ENCODE measurements at regions not wholly inside any gene's neighbourhood (a gene's known extent, or its start where the extent isn't known, plus 50 kb on each side); places are given as distances from the start of the nearest gene placed in this dataset.
A peak's percentile ranks its signal among the peaks of the same experiment; 100 is the strongest.
"Not testable (repeated sequence)": the region's sequence is repeated elsewhere in the genome, so short reads cannot be mapped to it uniquely, and the experiment has no call there.

DNA sequence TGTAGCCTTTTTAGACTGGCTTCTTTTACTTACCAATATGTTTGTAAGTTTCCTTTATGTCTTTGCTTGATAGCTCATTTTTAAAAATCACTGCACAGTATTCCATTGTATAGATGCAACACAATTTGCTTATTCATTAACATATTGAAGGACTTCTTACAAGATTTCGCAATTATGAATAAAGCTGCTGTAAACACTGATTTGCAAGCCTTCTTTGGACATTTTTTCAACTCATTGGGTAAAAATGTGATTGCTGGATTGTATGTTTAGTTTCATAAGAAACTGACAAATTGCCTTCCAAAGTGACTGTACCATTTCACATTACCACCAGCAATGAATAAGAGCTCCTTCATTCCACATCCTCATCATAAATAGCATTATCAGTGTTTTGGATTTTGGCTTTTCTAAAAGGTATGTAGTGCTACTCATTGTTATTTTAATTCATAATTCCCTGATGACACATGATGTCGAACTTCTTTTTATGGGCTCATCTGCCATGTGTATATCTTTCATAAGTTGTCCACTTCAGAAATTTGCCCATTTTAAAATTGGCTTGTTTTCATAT, 80.7 kb downstream of the TFAP2B start:
- Histone ChIP-seq H3K27me3 (ENCODE audit: control insufficient read depth, insufficient read depth, low read length) (no peaks in the 10 kb centered on the region), H3K36me3 (ENCODE audit: control insufficient read depth, insufficient read depth, low read length) (no peaks in the 10 kb centered on the region), H3K4me1 (ENCODE audit: control insufficient read depth, insufficient read depth, low read length) (no peaks in the 10 kb centered on the region), H3K9me3 (replicated peaks; ENCODE audit: control insufficient read depth, low read depth, low read length) (no peaks in the 10 kb centered on the region), H3K27ac (ENCODE audit: low read length) (no peak overlapping the region), H3K4me3 (ENCODE audit: low read length) (no peak overlapping the region)
- no CpG with 5 or more reads among the region's 2 CpGs for WGBS (ENCODE audit: insufficient coverage)
- DNase-seq, result no peak

DNA sequence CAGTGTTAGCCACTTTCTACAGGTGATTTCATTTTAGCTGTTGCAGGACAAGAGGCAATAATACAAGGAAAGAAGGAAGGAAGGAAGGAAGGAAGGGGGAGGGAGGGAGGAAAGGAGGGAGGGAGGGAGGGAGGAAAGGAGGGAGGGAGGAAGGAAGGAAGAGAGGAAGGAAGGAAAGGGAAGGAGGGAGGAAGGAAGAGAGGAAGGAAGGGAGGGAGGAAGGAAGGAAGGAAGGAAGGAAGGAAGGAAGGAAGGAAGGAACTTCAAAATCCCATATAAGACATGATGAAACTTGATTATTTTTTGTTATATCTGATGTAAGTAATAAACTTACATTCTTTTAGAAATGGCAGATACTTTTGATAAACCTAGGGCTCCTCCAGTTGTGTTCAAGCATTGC, 83.6 kb downstream of the TFAP2B start:
- Histone ChIP-seq H3K4me1 (ENCODE audit: control insufficient read depth, insufficient read depth, low read length) (no peaks in the 10 kb centered on the region), H3K27ac (ENCODE audit: low read length) (no peak overlapping the region), H3K36me3 (ENCODE audit: control insufficient read depth, insufficient read depth, low read length) (no peaks in the 10 kb centered on the region), H3K4me3 (ENCODE audit: low read length) (no peak overlapping the region), H3K9me3 (replicated peaks; ENCODE audit: control insufficient read depth, low read depth, low read length) (no peaks in the 10 kb centered on the region), H3K27me3 (ENCODE audit: control insufficient read depth, insufficient read depth, low read length) (no peaks in the 10 kb centered on the region)
- no peak for DNase-seq

GRCh38 chr6:50905297-50905696, 86.6 kb downstream of the TFAP2B start:
- Histone ChIP-seq H3K27me3 (ENCODE audit: control insufficient read depth, insufficient read depth, low read length) (no peaks in the 10 kb centered on the region), H3K36me3 (ENCODE audit: control insufficient read depth, insufficient read depth, low read length) (no peaks in the 10 kb centered on the region), H3K27ac (ENCODE audit: low read length) (no peak overlapping the region), H3K4me1 (ENCODE audit: control insufficient read depth, insufficient read depth, low read length) (no peaks in the 10 kb centered on the region), H3K9me3 (replicated peaks; ENCODE audit: control insufficient read depth, low read depth, low read length) (no peaks in the 10 kb centered on the region), H3K4me3 (ENCODE audit: low read length) (no peak overlapping the region)
- WGBS (ENCODE audit: insufficient coverage), result 92% methylated on average over 2 of the region's 5 CpGs
- no peak for DNase-seq

- no peaks in the 10 kb centered on the region for H3K36me3 ChIP-seq (ENCODE audit: control insufficient read depth, insufficient read depth, low read length)
- no peaks in the 10 kb centered on the region for H3K27me3 ChIP-seq (ENCODE audit: control insufficient read depth, insufficient read depth, low read length)
- no peaks in the 10 kb centered on the region for H3K4me1 ChIP-seq (ENCODE audit: control insufficient read depth, insufficient read depth, low read length)
- no peak overlapping the region for H3K4me3 ChIP-seq (ENCODE audit: low read length)
- H3K9me3 ChIP-seq (replicated peaks; ENCODE audit: control insufficient read depth, low read depth, low read length), result no peaks in the 10 kb centered on the region
- no peak for DNase-seq
- no peak overlapping the region for H3K27ac ChIP-seq (ENCODE audit: low read length)
These were observed 88.9 kb downstream of the TFAP2B start for GRCh38 chr6:50907565-50907964.

DNA sequence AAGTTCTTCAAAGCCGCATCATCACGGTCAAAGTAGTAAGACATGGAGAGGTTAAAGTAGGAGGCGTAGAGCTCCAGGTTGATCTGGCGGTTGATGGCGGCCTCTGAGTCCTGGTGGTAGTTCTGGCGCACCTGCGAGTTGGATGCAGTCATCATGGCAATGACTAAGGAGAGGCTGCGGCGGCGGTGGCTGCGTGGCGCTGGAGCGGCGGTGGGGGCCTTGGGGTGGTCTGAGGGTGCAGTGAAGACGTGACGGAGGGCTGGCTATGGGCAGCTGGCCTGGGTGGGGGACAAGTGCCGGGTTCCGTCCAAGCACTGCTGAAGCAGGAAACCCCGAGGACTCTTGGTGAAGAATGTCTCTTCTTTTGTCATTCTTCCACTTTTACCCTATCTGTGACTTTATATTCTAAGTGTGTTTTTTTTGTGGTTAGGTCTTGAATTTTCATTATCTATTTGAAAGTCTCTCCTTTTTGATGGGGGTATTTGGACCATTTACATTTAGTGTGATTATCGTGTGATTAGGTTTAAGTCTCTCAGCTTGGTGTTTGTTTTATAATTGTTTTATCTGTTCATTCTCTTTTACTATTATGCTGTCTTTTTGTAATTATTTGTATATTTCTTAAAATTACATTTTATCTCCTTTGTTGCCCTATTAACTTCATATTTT, 94.6 kb downstream of the TFAP2B start:
- Histone ChIP-seq H3K27me3 (ENCODE audit: control insufficient read depth, insufficient read depth, low read length) (no peaks in the 10 kb centered on the region), H3K27ac (ENCODE audit: low read length) (no peak overlapping the region), H3K36me3 (ENCODE audit: control insufficient read depth, insufficient read depth, low read length) (no peaks in the 10 kb centered on the region), H3K4me3 (ENCODE audit: low read length) (no peak overlapping the region), H3K9me3 (replicated peaks; ENCODE audit: control insufficient read depth, low read depth, low read length) (peaks cover 3% of the 10 kb centered on the region), H3K4me1 (ENCODE audit: control insufficient read depth, insufficient read depth, low read length) (no peaks in the 10 kb centered on the region)
- WGBS (ENCODE audit: insufficient coverage), result 96% methylated on average over 16 of the region's 20 CpGs
- DNase-seq, result no peak

GRCh38 chr6:50921378-50921777, 102.7 kb downstream of the TFAP2B start:
- DNase-seq; H3K9me3 ChIP-seq (replicated peaks; ENCODE audit: control insufficient read depth, low read depth, low read length); H3K4me1 ChIP-seq (ENCODE audit: control insufficient read depth, insufficient read depth, low read length); H3K4me3 ChIP-seq (ENCODE audit: low read length); H3K36me3 ChIP-seq (ENCODE audit: control insufficient read depth, insufficient read depth, low read length); H3K27ac ChIP-seq (ENCODE audit: low read length); H3K27me3 ChIP-seq (ENCODE audit: control insufficient read depth, insufficient read depth, low read length): not testable (repeated sequence)
- WGBS (ENCODE audit: insufficient coverage), result 93% methylated on average over 6 of the region's 7 CpGs

GRCh38 chr6:50921968-50922367, 103.3 kb downstream of the TFAP2B start:
- no CpG with 5 or more reads among the region's 4 CpGs for WGBS (ENCODE audit: insufficient coverage)
- no peak for DNase-seq
- Histone ChIP-seq H3K4me3 (ENCODE audit: low read length) (no peak overlapping the region), H3K4me1 (ENCODE audit: control insufficient read depth, insufficient read depth, low read length) (no peaks in the 10 kb centered on the region), H3K9me3 (replicated peaks; ENCODE audit: control insufficient read depth, low read depth, low read length) (no peaks in the 10 kb centered on the region), H3K27me3 (ENCODE audit: control insufficient read depth, insufficient read depth, low read length) (no peaks in the 10 kb centered on the region), H3K36me3 (ENCODE audit: control insufficient read depth, insufficient read depth, low read length) (no peaks in the 10 kb centered on the region), H3K27ac (ENCODE audit: low read length) (no peak overlapping the region)

DNA sequence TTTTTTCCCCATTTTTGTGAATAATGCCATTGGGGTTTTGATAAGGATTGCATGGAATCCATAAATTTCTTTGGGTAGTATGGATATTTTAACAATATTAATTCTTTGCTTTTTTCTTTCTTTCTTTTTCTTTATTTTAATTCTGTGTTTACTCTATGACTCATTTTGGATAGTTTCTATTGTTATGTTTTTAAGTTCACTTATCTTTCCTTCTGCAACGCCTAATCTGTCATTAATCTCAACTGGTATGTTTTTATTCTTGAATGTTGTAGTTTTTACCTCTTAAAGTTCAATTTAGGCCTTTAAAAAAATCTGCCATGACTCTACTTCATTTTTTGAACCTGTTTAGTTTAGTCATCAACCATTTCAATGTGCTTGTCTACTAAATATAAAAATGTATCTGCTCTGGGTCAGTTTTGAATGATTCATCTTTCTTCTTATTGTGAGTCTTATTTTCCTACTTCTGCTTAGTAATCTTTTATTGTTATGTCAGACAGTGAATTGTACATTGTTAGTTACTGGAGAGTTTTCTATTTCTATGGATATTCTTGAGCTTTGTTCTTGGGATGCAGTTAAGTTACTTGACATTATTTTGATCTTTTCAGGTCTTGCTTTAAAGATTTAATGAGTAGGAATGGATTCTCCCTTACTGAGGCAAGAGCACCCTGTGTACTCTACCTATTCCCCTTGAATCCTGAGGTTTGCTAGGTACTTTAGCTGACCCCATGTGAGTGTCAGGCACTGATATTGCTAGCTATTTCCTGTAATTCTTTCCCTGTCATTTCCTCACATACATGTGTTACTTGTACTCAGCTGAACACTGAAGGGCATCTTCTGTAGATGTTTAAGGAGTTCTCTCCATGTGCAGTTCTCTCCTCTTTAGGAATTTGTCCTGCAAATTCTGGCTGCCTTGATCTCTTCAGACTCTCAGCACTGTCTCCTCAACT, 104.2 kb downstream of the TFAP2B start:
- Histone ChIP-seq H3K27me3 (ENCODE audit: control insufficient read depth, insufficient read depth, low read length) (no peaks in the 10 kb centered on the region), H3K27ac (ENCODE audit: low read length) (peak overlapping the region; percentile 64), H3K36me3 (ENCODE audit: control insufficient read depth, insufficient read depth, low read length) (no peaks in the 10 kb centered on the region), H3K9me3 (replicated peaks; ENCODE audit: control insufficient read depth, low read depth, low read length) (no peaks in the 10 kb centered on the region), H3K4me1 (ENCODE audit: control insufficient read depth, insufficient read depth, low read length) (no peaks in the 10 kb centered on the region), H3K4me3 (ENCODE audit: low read length) (no peak overlapping the region)
- peak; percentile 14 for DNase-seq
- no CpG with 5 or more reads among the region's 1 CpG for WGBS (ENCODE audit: insufficient coverage)

DNA sequence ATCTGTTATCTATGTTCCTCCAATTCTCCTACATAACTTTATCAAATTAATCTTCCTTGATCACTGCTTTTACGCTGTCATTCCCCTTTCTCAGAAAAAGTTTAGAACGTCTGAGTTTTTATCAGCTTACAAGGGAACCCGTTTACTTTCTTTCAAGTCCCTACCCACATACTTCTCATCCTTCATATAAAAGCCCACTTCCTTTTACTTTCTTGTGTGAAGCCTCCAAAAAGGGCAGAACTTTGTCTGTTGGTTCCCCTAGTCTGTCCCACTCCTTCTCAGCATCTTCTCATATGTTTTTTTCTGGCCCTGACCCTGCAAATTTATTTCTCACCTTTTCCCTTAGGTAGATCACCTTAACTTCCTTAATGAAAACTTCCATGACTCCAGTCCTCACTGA, 106.1 kb downstream of the TFAP2B start:
- Histone ChIP-seq H3K27me3 (ENCODE audit: control insufficient read depth, insufficient read depth, low read length) (no peaks in the 10 kb centered on the region), H3K36me3 (ENCODE audit: control insufficient read depth, insufficient read depth, low read length) (no peaks in the 10 kb centered on the region), H3K27ac (ENCODE audit: low read length) (no peak overlapping the region), H3K4me3 (ENCODE audit: low read length) (no peak overlapping the region), H3K4me1 (ENCODE audit: control insufficient read depth, insufficient read depth, low read length) (no peaks in the 10 kb centered on the region), H3K9me3 (replicated peaks; ENCODE audit: control insufficient read depth, low read depth, low read length) (no peaks in the 10 kb centered on the region)
- 51% methylated on average over 3 of the region's 3 CpGs for WGBS (ENCODE audit: insufficient coverage)
- no peak for DNase-seq

GRCh38 chr6:50925548-50925947, 106.9 kb downstream of the TFAP2B start:
- no peaks in the 10 kb centered on the region for H3K27me3 ChIP-seq (ENCODE audit: control insufficient read depth, insufficient read depth, low read length)
- DNase-seq, result no peak
- H3K27ac ChIP-seq (ENCODE audit: low read length), result no peak overlapping the region
- no peaks in the 10 kb centered on the region for H3K4me1 ChIP-seq (ENCODE audit: control insufficient read depth, insufficient read depth, low read length)
- H3K9me3 ChIP-seq (replicated peaks; ENCODE audit: control insufficient read depth, low read depth, low read length), result no peaks in the 10 kb centered on the region
- no peak overlapping the region for H3K4me3 ChIP-seq (ENCODE audit: low read length)
- no peaks in the 10 kb centered on the region for H3K36me3 ChIP-seq (ENCODE audit: control insufficient read depth, insufficient read depth, low read length)
